GM21367 (cell line): ENCODE measurements at regions not wholly inside any gene's neighbourhood (a gene's known extent, or its start where the extent isn't known, plus 50 kb on each side); places are given as distances from the start of the nearest gene placed in this dataset.

Experiments
- ATAC-seq: cut with Tn5 transposase; IDR thresholded peaks from one replicate; pipeline ENCODE4 v1.9.1; 2021; ENCODE audit not compliant: unreplicated experiment

- ATAC-seq: no peak
Observed at GRCh38 chr9:118554987-118555386, 814.2 kb downstream of the BRINP1 start.

- ATAC-seq: no peak
Observed at GRCh38 chr9:118558026-118558425, 811.2 kb downstream of the BRINP1 start.

GRCh38 chr9:118558891-118559290 lies 810.3 kb downstream of the BRINP1 start:
- ATAC-seq: no peak

- ATAC-seq: no peak
Observed at GRCh38 chr9:118561051-118561450, 808.2 kb downstream of the BRINP1 start.

- no peak for ATAC-seq
Observed at GRCh38 chr9:118563677-118564076, 805.6 kb downstream of the BRINP1 start.

GRCh38 chr9:118567861-118568260 lies 801.4 kb downstream of the BRINP1 start:
- ATAC-seq: no peak

- no peak for ATAC-seq
Observed at GRCh38 chr9:118568704-118569103, 800.5 kb downstream of the BRINP1 start.

- ATAC-seq: no peak
Observed at GRCh38 chr9:118569148-118569547, 800.1 kb downstream of the BRINP1 start.

- no peak for ATAC-seq
Observed at GRCh38 chr9:118570066-118570465, 799.2 kb downstream of the BRINP1 start.

- no peak for ATAC-seq
Observed at GRCh38 chr9:118575341-118576070, 793.7 kb downstream of the BRINP1 start.

GRCh38 chr9:118577121-118577520 lies 792.1 kb downstream of the BRINP1 start:
- no peak for ATAC-seq

- no peak for ATAC-seq
Observed at GRCh38 chr9:118578467-118578866, 790.8 kb downstream of the BRINP1 start.

GRCh38 chr9:118583414-118583813 lies 785.8 kb downstream of the BRINP1 start:
- no peak for ATAC-seq

- no peak for ATAC-seq
Observed at GRCh38 chr9:118586978-118587377, 782.3 kb downstream of the BRINP1 start.

- no peak for ATAC-seq
Observed at GRCh38 chr9:118594428-118594827, 774.8 kb downstream of the BRINP1 start.

- ATAC-seq: no peak
Observed at GRCh38 chr9:118595719-118596305, 773.4 kb downstream of the BRINP1 start.

- ATAC-seq: no peak
Observed at GRCh38 chr9:118596374-118597015, 772.7 kb downstream of the BRINP1 start.

GRCh38 chr9:118606668-118607067 lies 762.6 kb downstream of the BRINP1 start:
- ATAC-seq: no peak

GRCh38 chr9:118609355-118610044 lies 759.7 kb downstream of the BRINP1 start:
- ATAC-seq: no peak

- no peak for ATAC-seq
Observed at GRCh38 chr9:118612201-118612600, 757.0 kb downstream of the BRINP1 start.

- no peak for ATAC-seq
Observed at GRCh38 chr9:118613996-118614395, 755.2 kb downstream of the BRINP1 start.

GRCh38 chr9:118618084-118618483 lies 751.2 kb downstream of the BRINP1 start:
- ATAC-seq: no peak
